GM10266 (cell line): ENCODE measurements at regions not wholly inside any gene's neighbourhood (a gene's known extent, or its start where the extent isn't known, plus 50 kb on each side); places are given as distances from the start of the nearest gene placed in this dataset.

ENCODE experiments used
- DNase-seq: peaks from one replicate; pipeline ENCODE4 v3.0.0; 2012; ENCODE audit errors: extremely low spot score
- CTCF ChIP-seq: IDR thresholded peaks from 2 replicates; pipeline ENCODE4 v1.5.1; 2012; ENCODE audit warnings: mild to moderate bottlenecking, low read depth; ENCODE audit not compliant: control insufficient read depth, insufficient read depth; ENCODE audit errors: missing control alignments

GRCh38 chr6:140095532-140095931 lies 721.1 kb upstream of the CITED2 start:
- no peak for DNase-seq
- no peak for TF ChIP-seq CTCF

- no peak for DNase-seq
- TF ChIP-seq CTCF: no peak
These were observed 717.4 kb upstream of the CITED2 start for GRCh38 chr6:140091895-140092294.

GRCh38 chr6:140090871-140091270 lies 716.4 kb upstream of the CITED2 start:
- no peak for DNase-seq
- TF ChIP-seq CTCF: no peak

- no peak for DNase-seq
- TF ChIP-seq CTCF: no peak
These were observed 708.9 kb upstream of the CITED2 start for GRCh38 chr6:140083375-140083774.

GRCh38 chr6:140082867-140083297 lies 708.4 kb upstream of the CITED2 start:
- DNase-seq: no peak

GRCh38 chr6:140079328-140079727 lies 704.9 kb upstream of the CITED2 start:
- no peak for TF ChIP-seq CTCF
- DNase-seq: no peak

More at GRCh38 chr6:140082867-140083297, 708.4 kb upstream of the CITED2 start:
- no peak for TF ChIP-seq CTCF

- no peak for DNase-seq
- no peak for TF ChIP-seq CTCF
These were observed 704.2 kb upstream of the CITED2 start for GRCh38 chr6:140078561-140079125.
